Stimulated activated CD4-positive, alpha-beta T cell treated with anti-CD3 and anti-CD28 coated beads, Interleukin-4, amount 100 ng/mL, for 1 hour (primary cell): ENCODE measurements at regions not wholly inside any gene's neighbourhood (a gene's known extent, or its start where the extent isn't known, plus 50 kb on each side); places are given as distances from the start of the nearest gene placed in this dataset.
"Not testable (repeated sequence)": the region's sequence is repeated elsewhere in the genome, so short reads cannot be mapped to it uniquely, and the experiment has no call there.

ENCODE experiments used
- DNase-seq: peaks from one replicate; pipeline ENCODE4 v3.0.0-alpha.2; 2020

GRCh38 chr5:38143384-38143783, 115.0 kb upstream of the EGFLAM start:
- no peak for DNase-seq

GRCh38 chr5:38141665-38142064, 116.7 kb upstream of the EGFLAM start:
- DNase-seq = no peak

- DNase-seq = no peak
Measured at GRCh38 chr5:38138574-38138973, 119.8 kb upstream of the EGFLAM start.

- DNase-seq = no peak
Measured at GRCh38 chr5:38135486-38136039, 122.8 kb upstream of the EGFLAM start.

- DNase-seq = no peak
Measured at GRCh38 chr5:38134810-38135209, 123.5 kb upstream of the EGFLAM start.

GRCh38 chr5:38134294-38134693, 124.1 kb upstream of the EGFLAM start:
- not testable (repeated sequence) for DNase-seq

GRCh38 chr5:38131686-38132085, 126.7 kb upstream of the EGFLAM start:
- DNase-seq = no peak

GRCh38 chr5:38124321-38124720, 134.0 kb upstream of the EGFLAM start:
- DNase-seq = no peak

- no peak for DNase-seq
Measured at GRCh38 chr5:38121420-38121819, 136.9 kb upstream of the EGFLAM start.

- no peak for DNase-seq
Measured at GRCh38 chr5:38119836-38120235, 138.5 kb upstream of the EGFLAM start.

- DNase-seq = no peak
Measured at GRCh38 chr5:38117784-38118479, 140.4 kb upstream of the EGFLAM start.

- DNase-seq = no peak
Measured at GRCh38 chr5:38115318-38115827, 143.0 kb upstream of the EGFLAM start.

- DNase-seq = no peak
Measured at GRCh38 chr5:38113880-38114279, 144.5 kb upstream of the EGFLAM start.

- no peak for DNase-seq
Measured at GRCh38 chr5:38113456-38113855, 144.9 kb upstream of the EGFLAM start.

GRCh38 chr5:38112938-38113337, 145.4 kb upstream of the EGFLAM start:
- DNase-seq = no peak

GRCh38 chr5:38110130-38110529, 148.2 kb upstream of the EGFLAM start:
- no peak for DNase-seq

GRCh38 chr5:38107096-38107495, 151.3 kb upstream of the EGFLAM start:
- DNase-seq = no peak

- no peak for DNase-seq
Measured at GRCh38 chr5:38105801-38106200, 152.6 kb upstream of the EGFLAM start.

- DNase-seq = no peak
Measured at GRCh38 chr5:38105231-38105570, 153.2 kb upstream of the EGFLAM start.

- DNase-seq = no peak
Measured at GRCh38 chr5:38104497-38105230, 153.7 kb upstream of the EGFLAM start.

GRCh38 chr5:38101897-38102296, 156.5 kb upstream of the EGFLAM start:
- DNase-seq = no peak

- no peak for DNase-seq
Measured at GRCh38 chr5:38099205-38100168, 158.9 kb upstream of the EGFLAM start.

GRCh38 chr5:38094889-38095288, 163.5 kb upstream of the EGFLAM start:
- no peak for DNase-seq
